K562 (cell line): ENCODE measurements at regions not wholly inside any gene's neighbourhood (a gene's known extent, or its start where the extent isn't known, plus 50 kb on each side); places are given as distances from the start of the nearest gene placed in this dataset.

Experiments
- COPS2 ChIP-seq: fragments of 450-650 bp; conservative IDR thresholded peaks from 2 replicates; pipeline ENCODE4 v1.6.1; 2016; ENCODE audit warnings: mild to moderate bottlenecking, moderate library complexity
- CTCF ChIP-seq, 3 experiments: IDR thresholded peaks in 2 of 3; conservative IDR thresholded peaks in 1 of 3; 2 replicates each; pipeline ENCODE4 v1.5.1; 2011 to 2012; ENCODE audit warnings: low read length in 3 of 3, mild to moderate bottlenecking in 3 of 3, control low read depth in 2 of 3, improper control_type of control experiment in 1 of 3, inconsistent platforms in 1 of 3, low read depth in 1 of 3, mixed read lengths in 1 of 3, moderate library complexity in 1 of 3; ENCODE audit not compliant: insufficient read depth in 2 of 3
- HMGXB4 ChIP-seq: sonication (generic); formaldehyde crosslinking; IDR thresholded peaks from 2 replicates; pipeline ENCODE4 v1.8.1; 2023; ENCODE audit warnings: mild to moderate bottlenecking, missing genetic modification reagents

GRCh38 chr15:72852273-72852672, 68.7 kb upstream of the ADPGK start:
- no peak for TF ChIP-seq CTCF (IDR thresholded peaks at IDR 0.05 in 2 of 3, conservative IDR thresholded peaks at IDR 0.05 in 1 of 3; ENCODE audit: insufficient read depth in 2 of 3, low read depth in 1 of 3, low read length in 3 of 3)
- no peak for TF ChIP-seq HMGXB4
- no peak for TF ChIP-seq COPS2
